ENCODE measurements at regions not wholly inside any gene's neighbourhood (a gene's known extent, or its start where the extent isn't known, plus 50 kb on each side); places are given as distances from the start of the nearest gene placed in this dataset.

DNA sequence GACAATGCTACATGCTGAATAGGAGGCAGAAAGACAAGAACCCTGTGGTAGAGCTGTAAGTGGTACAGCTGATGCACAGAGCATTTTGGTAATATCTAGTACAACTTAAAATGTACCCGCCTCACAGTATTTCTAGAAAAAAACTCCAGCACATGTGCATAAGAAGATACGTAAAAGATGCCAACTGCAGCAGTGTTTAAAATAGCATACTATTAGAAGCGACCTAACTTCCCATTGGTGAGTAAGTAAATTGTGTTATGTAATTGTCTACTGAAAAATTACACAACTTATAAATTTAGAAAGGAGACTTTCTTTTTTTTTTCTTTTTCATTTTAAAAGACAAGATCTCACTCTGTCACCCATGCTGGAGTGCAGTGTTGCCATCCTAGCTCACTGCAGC is 114.3 kb upstream of the CAND1 start:
- no peaks in the 10 kb centered on the region for H3K4me1 Mint-ChIP-seq (ENCODE audit: low read depth)
- H3K27me3 Mint-ChIP-seq (ENCODE audit: low read depth) = peaks cover 2% of the 10 kb centered on the region
- no peak overlapping the region for H3K4me3 Mint-ChIP-seq
- no peak overlapping the region for H3K27ac Mint-ChIP-seq
- H3K9me3 Mint-ChIP-seq = no peaks in the 10 kb centered on the region
- intact Hi-C loops (cut with micrococcal nuclease) = no loop called here
- CTCF ChIA-PET = no interaction called here
- H3K36me3 Mint-ChIP-seq (ENCODE audit: low read depth) = no peaks in the 10 kb centered on the region
- no peak for DNase-seq

DNA sequence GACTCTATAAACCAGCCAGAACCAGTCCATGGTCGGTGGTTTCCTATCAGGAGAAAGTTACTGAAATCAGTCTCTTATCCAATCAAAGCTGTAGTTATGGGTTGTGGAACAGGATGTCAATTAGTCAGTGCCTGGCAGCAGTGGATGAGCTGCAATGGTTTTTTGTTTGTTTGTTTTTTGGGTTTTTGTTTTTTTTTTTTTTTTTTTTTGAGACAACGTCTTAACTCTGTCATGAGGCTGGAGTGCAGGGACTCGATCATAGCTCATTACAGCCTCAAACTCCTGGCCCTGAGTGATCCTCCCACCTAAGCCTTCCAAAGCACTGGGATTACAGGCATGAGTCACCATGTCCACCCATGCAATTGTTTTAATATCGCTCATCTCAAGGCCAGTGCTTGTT is 113.3 kb upstream of the CAND1 start:
- CTCF ChIA-PET = no interaction called here
- Mint-ChIP-seq H3K27ac (no peak overlapping the region), H3K36me3 (ENCODE audit: low read depth) (no peaks in the 10 kb centered on the region), H3K4me1 (ENCODE audit: low read depth) (no peaks in the 10 kb centered on the region), H3K9me3 (no peaks in the 10 kb centered on the region), H3K4me3 (no peak overlapping the region), H3K27me3 (ENCODE audit: low read depth) (peaks cover 2% of the 10 kb centered on the region)
- DNase-seq = no peak
- intact Hi-C loops (cut with micrococcal nuclease) = no loop called here

DNA sequence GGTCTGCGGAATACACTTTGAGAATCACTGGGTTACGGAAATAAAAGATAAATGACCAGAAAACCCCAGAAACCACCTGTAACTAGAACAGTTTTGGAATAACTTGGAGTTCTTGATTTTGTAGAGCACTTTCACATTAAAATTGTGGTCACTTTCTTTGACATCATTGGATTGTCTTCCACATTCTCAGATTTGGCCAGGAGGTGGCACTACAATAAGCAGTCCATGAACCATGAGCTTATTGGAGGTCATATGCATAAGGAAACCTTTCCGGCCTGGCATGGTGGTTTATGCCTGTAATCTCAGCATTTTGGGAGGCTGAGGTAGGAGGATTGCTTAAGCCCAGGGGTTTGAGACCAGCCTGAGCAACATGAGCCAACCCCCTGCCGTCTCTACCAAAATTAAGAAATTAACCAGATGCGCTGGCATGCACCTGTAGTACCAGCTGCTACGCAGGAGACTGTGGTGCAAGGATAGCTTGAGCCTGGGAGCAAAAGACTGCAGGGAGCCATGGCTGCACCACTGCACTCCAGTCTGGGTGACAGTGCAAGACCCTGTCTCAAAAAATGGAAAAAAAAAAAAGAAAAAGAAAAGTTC is 107.7 kb upstream of the CAND1 start:
- H3K36me3 Mint-ChIP-seq (ENCODE audit: low read depth) = no peaks in the 10 kb centered on the region
- CTCF ChIA-PET = interaction anchor here (0.6 to 1.7 kb wide), 15 partner anchors 10 to 781 kb away, joined by 3 to 8 read pairs (median 3); no protein-coding TSS in a partner anchor
- H3K4me3 Mint-ChIP-seq = no peak overlapping the region
- no peak overlapping the region for H3K27ac Mint-ChIP-seq
- no peaks in the 10 kb centered on the region for H3K9me3 Mint-ChIP-seq
- peak; percentile 70 for DNase-seq
- no peaks in the 10 kb centered on the region for H3K4me1 Mint-ChIP-seq (ENCODE audit: low read depth)
- H3K27me3 Mint-ChIP-seq (ENCODE audit: low read depth) = no peaks in the 10 kb centered on the region
- intact Hi-C loops (cut with micrococcal nuclease) = loop anchor here (1.0 to 5.0 kb wide), 3 partner anchors 279 to 782 kb away; no protein-coding TSS in a partner anchor

DNA sequence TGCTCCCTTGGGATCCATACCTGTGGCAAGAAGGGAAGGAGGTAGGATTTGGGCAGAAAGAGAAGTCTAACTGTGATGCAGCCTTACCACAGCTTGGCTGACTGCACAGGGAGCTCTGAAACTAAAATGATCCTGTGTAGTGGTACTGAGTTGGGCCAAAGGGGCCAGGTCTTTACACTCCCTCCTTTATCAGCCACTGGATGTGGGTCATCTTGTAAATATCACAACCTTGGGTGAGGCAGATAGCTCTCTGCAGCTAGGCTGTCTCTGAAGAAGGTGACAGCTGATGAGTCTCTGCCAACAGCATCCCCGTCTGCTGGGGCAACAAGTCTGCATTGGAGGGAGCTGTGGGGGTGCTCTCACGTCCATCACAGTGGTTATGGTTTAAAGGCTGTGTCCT is 95.9 kb upstream of the CAND1 start:
- Mint-ChIP-seq H3K4me1 (ENCODE audit: low read depth) (no peaks in the 10 kb centered on the region), H3K9me3 (no peaks in the 10 kb centered on the region), H3K4me3 (no peak overlapping the region), H3K27ac (no peak overlapping the region), H3K27me3 (ENCODE audit: low read depth) (peaks cover 8% of the 10 kb centered on the region), H3K36me3 (ENCODE audit: low read depth) (no peaks in the 10 kb centered on the region)
- intact Hi-C loops (cut with micrococcal nuclease) = no loop called here
- CTCF ChIA-PET = no interaction called here
- DNase-seq = no peak

DNA sequence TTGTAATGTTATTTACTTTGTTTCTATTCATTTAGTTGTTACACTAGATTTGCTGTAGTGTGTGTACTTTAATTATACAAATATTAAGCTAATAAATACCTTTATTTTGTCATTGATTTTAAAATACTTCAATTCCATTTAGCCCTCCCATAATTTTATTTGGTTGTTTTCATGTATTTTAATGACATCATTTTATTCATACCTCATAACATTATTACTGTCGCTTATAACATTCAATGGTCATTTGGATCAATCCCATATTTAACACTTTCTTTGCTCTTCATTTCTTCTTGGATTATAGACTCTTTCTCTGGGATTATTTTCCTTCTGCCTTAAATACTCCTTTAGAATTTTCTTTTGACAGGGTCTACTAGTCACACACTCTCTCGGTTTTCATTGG is 86.6 kb upstream of the CAND1 start:
- Mint-ChIP-seq H3K36me3 (ENCODE audit: low read depth) (no peaks in the 10 kb centered on the region), H3K4me3 (no peak overlapping the region), H3K27me3 (ENCODE audit: low read depth) (peaks cover 28% of the 10 kb centered on the region), H3K9me3 (no peaks in the 10 kb centered on the region), H3K27ac (no peak overlapping the region), H3K4me1 (ENCODE audit: low read depth) (no peaks in the 10 kb centered on the region)
- CTCF ChIA-PET = interaction anchor here (0.6 kb wide), 1 partner anchor 14 kb away, joined by 3 read pairs; no protein-coding TSS in a partner anchor
- no peak for DNase-seq
- intact Hi-C loops (cut with micrococcal nuclease) = no loop called here

DNA sequence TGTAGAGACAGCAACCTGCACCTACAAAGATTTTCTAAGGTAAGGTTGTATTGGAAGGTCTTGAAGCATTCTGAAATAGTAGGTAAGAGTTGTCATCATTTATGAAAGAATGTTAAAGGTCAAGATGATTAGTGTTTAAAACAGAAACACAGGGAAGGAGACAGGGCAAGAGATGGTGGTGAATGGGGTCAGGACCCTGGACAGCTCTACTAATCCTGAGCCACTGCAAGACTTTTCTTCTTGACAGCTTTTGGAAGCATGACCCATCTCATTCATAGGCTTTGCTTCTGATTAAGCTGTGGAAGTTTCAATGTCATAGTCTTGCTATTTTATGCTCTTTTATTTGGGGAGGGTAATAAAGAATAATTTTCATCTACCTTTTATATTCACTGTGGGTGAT is 75.5 kb upstream of the CAND1 start:
- Mint-ChIP-seq H3K27ac (no peak overlapping the region), H3K4me3 (no peak overlapping the region), H3K36me3 (ENCODE audit: low read depth) (no peaks in the 10 kb centered on the region), H3K4me1 (ENCODE audit: low read depth) (no peaks in the 10 kb centered on the region), H3K9me3 (no peaks in the 10 kb centered on the region), H3K27me3 (ENCODE audit: low read depth) (peaks cover 11% of the 10 kb centered on the region)
- intact Hi-C loops (cut with micrococcal nuclease) = no loop called here
- CTCF ChIA-PET = no interaction called here
- DNase-seq = peak; percentile 59

DNA sequence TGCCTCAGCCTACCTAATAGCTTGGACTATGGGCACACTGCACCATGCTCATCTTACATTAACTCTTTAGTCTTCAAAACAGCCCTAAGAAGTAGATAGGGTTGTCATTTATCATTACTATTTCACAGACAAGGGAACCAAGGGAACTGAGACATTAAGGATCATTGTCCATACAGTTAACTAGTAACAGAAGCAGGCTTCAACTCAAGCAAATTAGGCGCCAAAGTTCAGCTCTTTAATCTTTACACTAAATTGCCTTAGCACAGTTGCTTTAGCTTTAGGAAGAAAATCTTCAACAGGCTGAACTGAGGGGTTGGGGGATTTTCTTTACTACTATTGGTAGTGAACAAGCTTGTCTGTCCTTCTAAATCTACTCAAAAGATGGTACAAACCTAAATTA is 68.8 kb upstream of the CAND1 start:
- H3K4me3 Mint-ChIP-seq = no peak overlapping the region
- H3K36me3 Mint-ChIP-seq (ENCODE audit: low read depth) = no peaks in the 10 kb centered on the region
- peaks cover 4% of the 10 kb centered on the region for H3K4me1 Mint-ChIP-seq (ENCODE audit: low read depth)
- no peak overlapping the region for H3K27ac Mint-ChIP-seq
- CTCF ChIA-PET = no interaction called here
- no peaks in the 10 kb centered on the region for H3K9me3 Mint-ChIP-seq
- H3K27me3 Mint-ChIP-seq (ENCODE audit: low read depth) = peaks cover 7% of the 10 kb centered on the region
- no peak for DNase-seq
- intact Hi-C loops (cut with micrococcal nuclease) = no loop called here

DNA sequence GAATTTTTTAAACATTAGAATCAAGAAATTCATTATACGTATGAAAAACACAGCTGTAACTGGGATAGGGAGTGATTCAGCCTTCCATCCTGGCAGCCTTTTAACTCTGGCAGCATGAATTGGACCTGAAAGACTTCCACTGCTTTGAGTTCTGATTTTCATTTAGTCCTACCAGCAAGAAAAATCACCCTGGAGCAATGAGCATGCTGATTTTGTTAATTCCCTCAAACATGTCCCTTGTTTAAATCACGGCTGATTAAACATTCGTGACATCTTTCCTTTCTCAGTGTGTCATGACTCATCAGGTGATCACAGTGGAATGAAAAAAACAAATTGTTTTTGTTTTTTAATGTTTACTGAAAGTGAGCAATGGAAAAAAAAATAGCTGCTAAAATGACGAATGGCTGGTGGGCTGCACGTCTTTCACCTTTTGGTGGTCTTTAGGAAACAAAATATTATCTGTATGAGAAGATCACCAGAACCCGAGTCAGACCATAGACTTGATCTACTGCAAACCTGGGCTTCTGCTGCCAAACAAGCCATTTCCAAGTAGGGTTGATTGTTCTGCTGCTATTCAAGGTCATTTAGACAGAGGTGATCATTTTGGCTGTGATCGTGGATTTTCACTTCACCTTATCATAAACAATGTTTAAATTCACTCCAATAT is 67.0 kb upstream of the CAND1 start:
- Mint-ChIP-seq H3K4me3 (no peak overlapping the region), H3K36me3 (ENCODE audit: low read depth) (no peaks in the 10 kb centered on the region), H3K4me1 (ENCODE audit: low read depth) (peaks cover 4% of the 10 kb centered on the region), H3K27ac (no peak overlapping the region), H3K9me3 (no peaks in the 10 kb centered on the region), H3K27me3 (ENCODE audit: low read depth) (peaks cover 8% of the 10 kb centered on the region)
- intact Hi-C loops (cut with micrococcal nuclease) = no loop called here
- CTCF ChIA-PET = interaction anchor here (0.7 kb wide), 1 partner anchor 34 kb away, joined by 3 read pairs; no protein-coding TSS in a partner anchor
- no peak for DNase-seq

DNA sequence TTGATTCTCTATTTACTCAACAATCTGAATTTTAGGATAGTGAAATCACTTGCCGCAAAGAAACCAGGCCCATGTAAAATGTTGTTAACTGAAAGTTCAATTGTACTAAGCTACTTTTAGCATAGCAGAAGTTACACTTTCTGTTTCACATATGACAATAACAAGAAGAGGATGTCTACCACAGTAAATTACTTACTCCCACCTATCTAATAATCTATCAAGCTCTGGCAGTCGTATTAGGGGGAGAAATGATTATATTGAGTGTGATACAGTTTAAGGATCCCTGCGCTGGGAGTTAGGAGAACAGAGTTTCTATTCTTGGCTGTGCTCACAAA is 66.5 kb upstream of the CAND1 start:
- H3K4me1 Mint-ChIP-seq (ENCODE audit: low read depth) = peaks cover 4% of the 10 kb centered on the region
- H3K36me3 Mint-ChIP-seq (ENCODE audit: low read depth) = no peaks in the 10 kb centered on the region
- CTCF ChIA-PET = interaction anchor here (0.5 to 0.8 kb wide), 3 partner anchors 17 to 55 kb away, joined by 3 read pairs; no protein-coding TSS in a partner anchor
- intact Hi-C loops (cut with micrococcal nuclease) = no loop called here
- no peak for DNase-seq
- peaks cover 8% of the 10 kb centered on the region for H3K27me3 Mint-ChIP-seq (ENCODE audit: low read depth)
- no peak overlapping the region for H3K4me3 Mint-ChIP-seq
- no peaks in the 10 kb centered on the region for H3K9me3 Mint-ChIP-seq
- H3K27ac Mint-ChIP-seq = no peak overlapping the region

DNA sequence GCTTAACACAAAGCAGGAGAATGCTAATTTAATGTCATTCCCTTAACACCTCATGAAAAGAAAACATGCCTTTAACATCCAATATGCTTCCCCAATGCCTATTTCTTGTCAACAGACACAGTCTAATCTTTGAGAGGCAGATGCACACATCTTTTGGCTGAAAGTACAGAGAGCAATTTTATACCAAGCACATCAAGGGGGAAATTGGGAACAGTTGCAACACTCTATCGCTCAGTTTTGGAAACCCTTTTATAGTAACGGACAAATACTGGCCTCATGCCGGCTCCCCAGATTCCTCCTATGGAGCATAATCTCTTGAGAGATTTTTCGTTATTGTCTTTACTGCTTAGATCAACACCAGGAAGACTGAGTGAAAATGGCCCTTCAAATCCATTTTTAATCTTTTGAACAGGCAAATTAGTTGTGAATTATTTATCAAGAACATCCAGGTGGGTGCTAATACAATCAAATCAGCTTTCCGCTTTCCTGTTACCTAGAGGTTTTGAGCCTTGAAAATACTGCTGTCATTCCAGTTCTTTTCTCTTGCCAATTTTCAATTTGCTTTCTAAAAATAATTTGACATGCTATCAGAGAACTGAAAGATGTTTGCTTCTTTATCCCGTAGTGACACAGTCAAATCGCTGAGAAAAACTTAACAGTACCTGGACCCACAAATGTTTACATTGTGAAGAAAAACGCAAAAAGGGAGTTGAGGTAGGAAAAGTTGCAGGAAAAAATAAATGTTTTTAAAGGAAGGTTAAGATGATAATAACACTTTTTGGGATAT is 60.7 kb upstream of the CAND1 start:
- CTCF ChIA-PET = no interaction called here
- intact Hi-C loops (cut with micrococcal nuclease) = no loop called here
- DNase-seq = no peak
- no peaks in the 10 kb centered on the region for H3K36me3 Mint-ChIP-seq (ENCODE audit: low read depth)
- H3K9me3 Mint-ChIP-seq = no peaks in the 10 kb centered on the region
- no peak overlapping the region for H3K4me3 Mint-ChIP-seq
- H3K4me1 Mint-ChIP-seq (ENCODE audit: low read depth) = no peaks in the 10 kb centered on the region
- H3K27ac Mint-ChIP-seq = no peak overlapping the region
- peaks cover 19% of the 10 kb centered on the region for H3K27me3 Mint-ChIP-seq (ENCODE audit: low read depth)

DNA sequence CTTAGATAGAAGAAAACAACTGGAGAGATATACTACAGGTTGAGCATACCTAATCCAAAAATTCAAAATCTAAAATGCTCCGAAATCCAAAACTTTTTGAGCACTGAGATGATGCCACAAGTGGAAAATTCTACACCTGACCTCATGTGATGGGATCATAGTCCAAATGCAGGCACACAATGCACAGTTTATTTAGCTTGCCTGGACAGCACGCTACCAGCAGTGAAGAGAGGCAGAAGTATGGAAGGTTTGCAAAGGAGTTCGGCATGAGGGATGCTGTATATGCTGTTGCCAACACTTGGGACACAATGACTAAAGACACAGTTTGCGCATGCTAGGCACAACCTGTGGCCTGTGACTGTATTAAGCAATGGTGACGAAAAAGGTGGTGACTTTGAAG is 58.1 kb upstream of the CAND1 start:
- Mint-ChIP-seq H3K4me1 (ENCODE audit: low read depth) (no peaks in the 10 kb centered on the region), H3K27ac (no peak overlapping the region), H3K9me3 (no peaks in the 10 kb centered on the region), H3K4me3 (no peak overlapping the region), H3K36me3 (ENCODE audit: low read depth) (no peaks in the 10 kb centered on the region), H3K27me3 (ENCODE audit: low read depth) (peaks cover 16% of the 10 kb centered on the region)
- intact Hi-C loops (cut with micrococcal nuclease) = no loop called here
- CTCF ChIA-PET = no interaction called here
- no peak for DNase-seq

DNA sequence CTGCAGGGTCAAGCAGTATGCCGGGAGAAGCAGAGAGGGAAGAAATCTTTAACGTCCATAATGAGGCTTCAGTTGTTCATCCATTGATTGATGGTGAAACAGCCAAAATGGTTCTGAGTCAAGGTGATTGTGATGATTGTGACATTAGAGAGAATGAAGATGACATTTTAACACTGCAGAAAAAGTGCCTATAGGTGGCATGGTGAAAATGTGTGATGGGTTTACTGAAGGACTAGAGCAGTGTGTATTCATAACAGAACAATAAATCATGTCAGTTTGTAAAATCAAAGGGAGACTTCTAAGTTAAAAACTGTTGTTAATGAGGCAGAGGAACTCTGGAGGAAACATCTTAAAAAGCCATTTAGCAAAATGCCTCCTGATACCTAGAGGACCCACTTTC is 57.7 kb upstream of the CAND1 start:
- CTCF ChIA-PET = no interaction called here
- Mint-ChIP-seq H3K27ac (no peak overlapping the region), H3K9me3 (no peaks in the 10 kb centered on the region), H3K4me3 (no peak overlapping the region), H3K36me3 (ENCODE audit: low read depth) (no peaks in the 10 kb centered on the region), H3K4me1 (ENCODE audit: low read depth) (no peaks in the 10 kb centered on the region), H3K27me3 (ENCODE audit: low read depth) (peaks cover 16% of the 10 kb centered on the region)
- intact Hi-C loops (cut with micrococcal nuclease) = no loop called here
- DNase-seq = no peak

DNA sequence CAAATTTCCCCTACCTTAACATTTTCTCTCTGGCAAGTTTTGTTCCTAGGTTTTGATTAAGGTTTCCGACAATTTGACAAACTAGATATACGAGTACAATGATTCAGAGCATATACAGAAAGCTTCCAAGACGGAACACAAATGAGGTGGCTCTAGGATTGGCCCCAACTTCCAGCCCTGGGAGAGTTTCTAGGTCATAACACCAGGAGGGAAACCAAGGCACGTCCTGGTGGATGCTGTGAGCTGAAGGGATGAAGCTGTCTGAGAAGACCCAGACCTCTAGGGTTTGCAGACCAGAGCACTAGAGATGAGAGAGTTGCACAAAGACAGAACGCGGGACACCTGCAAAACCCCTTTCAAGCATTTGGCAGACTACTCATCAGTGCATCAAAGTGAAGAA is 51.5 kb upstream of the CAND1 start:
- Mint-ChIP-seq H3K36me3 (ENCODE audit: low read depth) (no peaks in the 10 kb centered on the region), H3K27ac (no peak overlapping the region), H3K4me3 (no peak overlapping the region), H3K9me3 (no peaks in the 10 kb centered on the region), H3K27me3 (ENCODE audit: low read depth) (no peaks in the 10 kb centered on the region), H3K4me1 (ENCODE audit: low read depth) (no peaks in the 10 kb centered on the region)
- no peak for DNase-seq
- CTCF ChIA-PET = interaction anchor here (0.5 kb wide), 1 partner anchor 114 kb away, joined by 5 read pairs; no protein-coding TSS in a partner anchor
- intact Hi-C loops (cut with micrococcal nuclease) = no loop called here

Data from activated naive CD4-positive, alpha-beta T cell treated with anti-CD3 and anti-CD28 coated beads for 36 hours (primary cell).